Loucy (cell line): ENCODE measurements at regions not wholly inside any gene's neighbourhood (a gene's known extent, or its start where the extent isn't known, plus 50 kb on each side); places are given as distances from the start of the nearest gene placed in this dataset.

Source experiments
- H2AFZ ChIP-seq: fragments of 200-600 bp; sonication (generic); 2 replicates; pipeline ENCODE4 v1.6.0; 2016; ENCODE audit warnings: antibody characterized with exemption, mild to moderate bottlenecking, low read length, moderate library complexity
- H3F3A ChIP-seq: fragments of 200-600 bp; 2 replicates; pipeline ENCODE4 v1.6.0; 2016; ENCODE audit warnings: antibody characterized with exemption, low read depth, mild to moderate bottlenecking
- H3K27me3 ChIP-seq: fragments of 200-600 bp; sonication (generic); 2 replicates; pipeline ENCODE4 v1.6.1; 2014; ENCODE audit warnings: low read length, mild to moderate bottlenecking; ENCODE audit not compliant: insufficient read depth, poor library complexity, severe bottlenecking
- H3K36me3 ChIP-seq: fragments of 200-600 bp; sonication (generic); 2 replicates; pipeline ENCODE4 v1.6.1; 2016; ENCODE audit warnings: low read length; ENCODE audit not compliant: insufficient read depth
- H3K4me1 ChIP-seq: fragments of 200-600 bp; sonication (generic); 2 replicates; pipeline ENCODE4 v1.5.1; 2014; ENCODE audit warnings: low read length, mild to moderate bottlenecking; ENCODE audit not compliant: insufficient read depth, poor library complexity, severe bottlenecking
- H3K4me2 ChIP-seq: fragments of 200-600 bp; sonication (generic); 2 replicates; pipeline ENCODE4 v1.6.0; 2014; ENCODE audit warnings: antibody characterized with exemption, low read length, low read depth, mild to moderate bottlenecking; ENCODE audit not compliant: poor library complexity, severe bottlenecking
- H3K4me3 ChIP-seq: fragments of 200-600 bp; sonication (generic); 2 replicates; pipeline ENCODE4 v1.5.1; 2014; ENCODE audit warnings: low read length, mild to moderate bottlenecking, mixed read lengths; ENCODE audit not compliant: poor library complexity, severe bottlenecking
- H3K79me2 ChIP-seq: fragments of 200-600 bp; sonication (generic); 2 replicates; pipeline ENCODE4 v1.6.1; 2014; ENCODE audit warnings: low read length; ENCODE audit not compliant: insufficient read depth
- H3K9ac ChIP-seq: fragments of 200-600 bp; sonication (generic); 2 replicates; pipeline ENCODE4 v1.6.0; 2014; ENCODE audit warnings: mild to moderate bottlenecking, low read depth, low read length, moderate library complexity; ENCODE audit not compliant: poor library complexity, severe bottlenecking
- H3K9me2 ChIP-seq: fragments of 200-600 bp; sonication (generic); replicated peaks from 2 replicates; pipeline ENCODE4 v1.6.1; 2016; ENCODE audit warnings: low read depth, low read length, mixed read lengths
- H3K9me3 ChIP-seq: fragments of 200-600 bp; sonication (generic); 2 replicates; pipeline ENCODE4 v1.6.1; 2014; ENCODE audit warnings: mild to moderate bottlenecking, antibody characterized with exemption, low read length, low read depth; ENCODE audit not compliant: insufficient read depth
- H4K20me1 ChIP-seq: fragments of 200-600 bp; sonication (generic); 2 replicates; pipeline ENCODE4 v1.6.0; 2014; ENCODE audit warnings: antibody characterized with exemption, low read length, mild to moderate bottlenecking; ENCODE audit not compliant: insufficient read depth, poor library complexity, severe bottlenecking
- CTCF ChIP-seq: fragments of 200-600 bp; sonication (generic); conservative IDR thresholded peaks from 2 replicates; pipeline ENCODE4 v1.5.1; 2014; ENCODE audit warnings: mild to moderate bottlenecking, antibody characterized with exemption, low read length
- EZH2phosphoT487 ChIP-seq: fragments of 200-600 bp; IDR thresholded peaks from 2 replicates; pipeline ENCODE4 v1.6.1; 2018; ENCODE audit warnings: antibody characterized with exemption, mild to moderate bottlenecking, moderate library complexity, borderline replicate concordance

GRCh38 chr4:188296331-188296730, 157.1 kb downstream of the TRIML1 start:
- Histone ChIP-seq H3K4me2 (no peak overlapping the region), H2AFZ (no peak overlapping the region), H3K9me3 (peaks cover 3% of the 10 kb centered on the region; the same call in 1 of the 2 replicates), H3K9me2 (no peaks in the 10 kb centered on the region), H3F3A (no peaks in the 10 kb centered on the region), H3K36me3 (no peaks in the 10 kb centered on the region), H4K20me1 (no peaks in the 10 kb centered on the region), H3K4me1 (no peaks in the 10 kb centered on the region), H3K27me3 (no peaks in the 10 kb centered on the region), H3K9ac (no peak overlapping the region), H3K79me2 (no peaks in the 10 kb centered on the region), H3K4me3 (no peak overlapping the region)
- TF ChIP-seq EZH2phosphoT487 (no peak), CTCF (no peak)

GRCh38 chr4:188297873-188298272, 158.6 kb downstream of the TRIML1 start:
- Histone ChIP-seq H3K4me1 (no peaks in the 10 kb centered on the region), H3F3A (no peaks in the 10 kb centered on the region), H3K9me3 (peaks cover 3% of the 10 kb centered on the region; the same call in 1 of the 2 replicates), H3K4me3 (no peak overlapping the region), H4K20me1 (no peaks in the 10 kb centered on the region), H3K9ac (no peak overlapping the region), H3K4me2 (no peak overlapping the region), H3K27me3 (no peaks in the 10 kb centered on the region), H3K79me2 (no peaks in the 10 kb centered on the region), H3K36me3 (no peaks in the 10 kb centered on the region), H3K9me2 (no peaks in the 10 kb centered on the region), H2AFZ (no peak overlapping the region)
- no peak for TF ChIP-seq EZH2phosphoT487
- TF ChIP-seq CTCF: no peak

GRCh38 chr4:188299161-188299560, 159.9 kb downstream of the TRIML1 start:
- H3K36me3 ChIP-seq: no peaks in the 10 kb centered on the region
- no peak overlapping the region for H3K9ac ChIP-seq
- no peaks in the 10 kb centered on the region for H3F3A ChIP-seq
- no peaks in the 10 kb centered on the region for H3K4me1 ChIP-seq
- H3K4me3 ChIP-seq: no peak overlapping the region
- H3K9me2 ChIP-seq: no peaks in the 10 kb centered on the region
- no peak overlapping the region for H2AFZ ChIP-seq
- no peak for TF ChIP-seq EZH2phosphoT487
- no peak for TF ChIP-seq CTCF
- H3K4me2 ChIP-seq: no peak overlapping the region
- no peaks in the 10 kb centered on the region for H3K27me3 ChIP-seq
- no peaks in the 10 kb centered on the region for H4K20me1 ChIP-seq
- H3K79me2 ChIP-seq: no peaks in the 10 kb centered on the region
- H3K9me3 ChIP-seq: peaks cover 7% of the 10 kb centered on the region; the same call in 1 of the 2 replicates
